CD4-positive, alpha-beta T cell treated with Interleukin-6 for 4 hours (primary cell): ENCODE measurements at regions not wholly inside any gene's neighbourhood (a gene's known extent, or its start where the extent isn't known, plus 50 kb on each side); places are given as distances from the start of the nearest gene placed in this dataset.
"Not testable (repeated sequence)": the region's sequence is repeated elsewhere in the genome, so short reads cannot be mapped to it uniquely, and the experiment has no call there.

Experiments used
- DNase-seq: peaks from one replicate; pipeline ENCODE4 v3.0.0-alpha.2; 2020; ENCODE audit warnings: mixed read lengths

DNA sequence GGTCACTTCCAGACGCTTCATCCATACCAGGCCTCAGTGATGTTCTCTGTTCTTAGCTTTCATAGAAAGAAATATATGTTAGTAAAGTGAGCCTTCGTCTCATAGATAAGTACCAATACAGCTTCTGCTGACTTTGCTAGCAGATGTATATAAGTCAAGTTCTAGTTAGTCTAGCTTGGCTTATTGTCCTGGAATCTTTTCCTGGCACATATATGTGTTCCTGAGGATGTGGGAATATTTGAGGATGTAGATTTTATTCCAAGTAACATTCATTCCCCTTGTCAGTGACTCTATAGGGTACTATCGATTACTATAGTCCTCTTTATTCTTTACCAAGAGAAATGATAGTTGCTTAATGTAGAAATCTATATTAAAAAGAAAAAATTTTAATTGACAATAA is 135.2 kb upstream of the FAM9C start:
- no peak for DNase-seq

DNA sequence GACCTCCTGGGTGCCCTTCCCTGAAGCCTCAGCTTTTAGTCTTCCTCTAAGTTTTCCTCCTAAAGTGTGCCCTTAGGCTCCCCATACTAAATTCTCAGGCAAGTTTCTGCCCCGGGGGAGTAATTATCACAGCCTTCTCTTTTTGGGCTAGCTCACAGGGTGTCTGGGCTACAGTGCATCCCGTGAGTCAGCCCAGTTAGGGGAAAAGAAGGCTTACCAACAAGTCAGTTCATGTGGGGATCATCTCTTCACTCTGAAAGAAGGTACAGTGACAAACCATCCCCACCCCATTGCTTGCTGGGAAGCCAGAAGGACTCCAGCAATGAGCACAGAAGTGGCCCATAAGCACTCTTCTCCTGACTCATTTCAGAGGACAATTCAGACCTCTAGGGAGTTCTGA is 134.7 kb upstream of the FAM9C start:
- DNase-seq: no peak

DNA sequence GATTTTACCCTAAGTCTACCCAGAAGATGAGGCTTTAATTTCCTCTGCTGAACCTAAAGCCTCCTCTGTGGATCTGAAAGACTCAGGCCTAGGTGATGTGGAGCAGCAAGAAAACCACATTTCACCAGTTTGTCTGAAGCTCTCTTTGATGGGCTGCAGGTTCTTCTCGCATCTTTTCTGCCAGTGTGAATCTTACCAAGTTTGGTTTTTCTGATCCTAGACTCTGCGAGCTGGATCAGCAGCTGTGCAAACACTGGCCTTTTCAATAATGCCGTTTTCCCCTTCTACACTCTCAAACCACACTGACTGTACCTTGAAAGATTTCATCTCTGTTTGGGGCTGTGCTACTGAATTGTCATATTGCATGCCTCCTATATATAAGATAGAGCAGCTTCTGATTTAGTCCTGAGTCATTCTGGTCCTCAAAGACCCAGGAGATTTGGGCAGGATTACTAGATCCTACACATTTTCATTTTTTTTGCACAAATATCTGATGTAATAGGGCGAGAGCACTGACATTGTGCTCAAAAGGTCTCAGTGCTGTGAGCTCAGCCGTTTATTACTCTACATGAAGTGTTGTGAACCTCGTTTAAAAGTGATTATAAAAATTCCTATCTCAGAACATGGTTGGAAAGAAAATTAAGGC is 133.6 kb upstream of the FAM9C start:
- peak; percentile 21 for DNase-seq

DNA sequence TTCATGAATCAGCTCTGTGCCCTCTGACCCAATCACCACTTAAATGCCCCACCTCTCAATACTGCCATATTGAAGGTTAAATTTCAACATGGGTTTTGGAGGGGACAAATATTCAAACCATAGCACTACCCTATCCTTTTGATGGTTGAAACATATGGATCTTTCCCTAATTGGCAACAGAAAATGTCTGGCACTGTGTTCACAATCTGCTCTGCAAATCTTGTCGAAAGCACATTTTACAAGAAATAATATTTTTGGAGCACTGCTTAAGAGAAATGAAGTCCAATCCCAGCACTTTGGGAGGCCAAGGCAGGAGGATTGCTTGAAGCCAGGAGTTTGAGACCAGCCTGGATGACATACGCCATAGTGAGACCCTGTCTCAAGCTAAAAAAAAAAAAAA is 130.6 kb upstream of the FAM9C start:
- DNase-seq: no peak

DNA sequence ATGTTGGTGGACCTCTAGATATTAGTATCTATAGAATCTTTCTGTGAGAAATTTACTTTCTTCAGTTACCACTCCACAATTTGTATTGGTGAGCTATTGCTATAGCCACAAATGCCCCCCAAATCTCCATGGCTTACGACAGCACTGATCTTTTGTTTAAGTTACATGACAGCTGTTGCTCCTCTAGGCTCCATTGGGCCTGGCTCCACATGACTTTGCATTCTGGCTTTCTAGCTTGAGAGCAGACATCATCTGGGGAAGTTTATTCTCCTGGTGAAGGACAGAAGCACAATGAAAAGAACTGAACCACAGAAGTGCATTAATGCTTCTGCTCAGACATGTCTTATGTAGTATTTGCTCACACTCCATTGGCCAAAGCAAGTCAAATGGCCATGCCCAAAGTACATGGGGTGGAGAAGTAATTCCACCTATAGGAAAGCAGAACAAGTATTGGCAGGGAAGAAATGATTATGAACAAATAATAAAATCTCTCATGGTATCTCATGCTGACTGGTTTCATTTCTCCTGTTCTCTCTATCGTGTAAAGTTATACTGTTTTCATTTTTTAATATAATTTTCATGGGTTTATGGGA is 126.6 kb upstream of the FAM9C start:
- DNase-seq: no peak

DNA sequence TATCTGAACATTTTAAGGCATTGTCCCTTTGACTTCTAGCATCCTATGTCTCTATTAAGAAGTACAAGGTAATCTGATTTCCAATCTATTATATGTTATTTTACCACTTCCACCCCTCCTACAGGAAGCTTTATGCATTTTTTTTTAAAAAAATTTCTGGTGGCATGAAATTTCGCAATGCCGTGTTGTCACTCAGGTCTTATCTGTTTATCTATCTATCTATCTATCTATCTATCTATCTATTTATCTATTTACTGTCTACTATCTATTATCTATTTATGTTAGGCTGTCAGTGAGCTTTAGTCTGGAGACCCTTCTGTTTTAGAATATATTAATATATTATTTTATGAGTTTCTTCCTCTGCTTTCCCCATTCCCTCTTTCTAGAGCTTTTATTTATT is 125.3 kb upstream of the FAM9C start:
- DNase-seq: no peak

DNA sequence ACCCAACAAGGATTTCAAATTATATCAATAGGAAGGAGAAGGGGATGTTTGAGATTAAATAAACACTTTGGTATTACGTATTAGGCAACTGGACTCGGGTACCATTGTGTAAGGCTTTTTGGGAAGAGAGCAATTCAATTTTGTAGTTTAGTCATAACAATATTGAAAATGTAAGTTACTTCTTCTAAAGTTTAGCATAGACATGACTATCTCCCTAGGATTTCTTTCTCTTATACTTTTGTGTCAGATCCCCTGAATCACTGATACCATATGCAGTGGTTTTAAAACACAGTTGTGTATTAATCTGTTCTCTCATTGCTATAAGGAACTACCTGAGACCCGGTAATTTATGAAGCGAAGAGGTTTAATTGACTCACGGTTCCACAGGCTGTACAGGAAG is 123.8 kb upstream of the FAM9C start:
- no peak for DNase-seq

DNA sequence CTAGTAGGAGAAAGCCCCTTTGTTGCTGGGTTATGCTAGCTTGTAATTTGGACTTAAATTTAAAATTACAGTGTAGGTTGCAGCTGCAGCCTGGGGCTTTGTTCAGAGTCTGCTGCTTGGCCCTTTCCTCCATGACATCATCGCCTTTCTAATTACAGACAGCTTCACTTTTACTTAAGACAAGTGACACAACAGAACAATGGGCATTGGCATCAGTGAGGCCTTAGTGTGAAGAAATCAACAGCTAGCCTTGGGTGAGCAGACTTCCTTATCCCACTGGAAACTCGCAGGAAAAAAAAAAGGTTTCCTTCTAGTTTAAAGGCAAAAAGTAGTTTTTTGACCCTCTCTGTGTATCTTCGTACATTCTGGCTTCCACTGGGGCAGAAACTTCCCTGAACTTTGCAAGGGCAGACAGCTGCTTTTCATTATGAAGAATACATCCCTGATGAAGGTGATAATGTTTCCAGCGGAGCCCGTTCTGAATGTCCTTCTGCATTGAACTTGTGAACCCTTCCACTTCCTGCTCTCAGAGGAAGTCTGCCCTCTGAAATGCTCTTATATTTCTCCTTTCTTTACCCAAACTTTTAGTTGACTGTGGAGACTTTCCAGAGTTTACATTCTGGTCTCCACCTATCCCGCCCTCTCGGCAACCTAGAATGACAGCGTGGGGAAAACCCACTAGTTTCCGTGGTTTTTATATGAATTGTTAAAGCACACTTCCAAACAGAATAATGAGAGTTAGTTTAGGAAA is 123.2 kb upstream of the FAM9C start:
- DNase-seq: peak; percentile 32

DNA sequence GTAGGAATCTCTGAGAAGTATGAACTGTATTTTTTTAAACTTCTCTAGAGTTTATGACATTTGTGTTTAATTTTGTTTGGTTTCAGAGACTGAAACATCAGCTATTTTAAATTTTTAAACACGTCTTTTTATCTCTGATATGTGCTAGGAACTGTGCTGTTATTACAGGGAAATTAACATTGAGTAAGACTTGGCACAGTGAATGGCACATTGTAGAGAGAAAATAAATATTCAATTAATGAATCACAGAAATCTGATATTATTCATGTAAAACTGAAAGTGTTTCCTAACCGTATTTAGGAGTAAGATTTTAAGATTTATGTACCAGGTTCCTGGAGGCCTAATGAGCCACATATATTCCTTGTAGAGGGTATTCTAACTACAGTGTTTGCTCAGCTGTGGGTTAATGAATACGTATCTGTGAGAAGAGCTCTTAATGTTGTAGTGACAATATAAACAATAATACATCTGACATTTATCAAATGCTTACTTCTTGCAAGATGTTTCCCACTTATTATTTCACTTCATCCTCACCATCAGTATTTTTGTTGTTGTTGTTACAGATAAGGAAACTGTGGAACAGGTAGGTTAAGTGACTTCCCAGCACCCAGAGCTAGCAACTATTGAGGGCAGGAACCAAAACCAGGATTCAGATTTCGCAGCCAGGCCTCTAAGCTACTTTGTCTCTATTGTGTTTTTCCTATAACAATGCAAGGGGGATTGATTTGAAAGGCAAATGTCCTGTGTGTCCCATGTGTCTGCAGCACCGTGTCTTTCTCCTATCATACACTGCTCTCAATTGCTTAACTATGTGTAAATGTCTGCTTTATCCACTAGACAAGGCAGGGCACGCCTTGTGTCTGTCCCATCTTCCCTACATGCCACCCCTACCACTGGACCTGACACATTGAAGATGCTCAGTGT is 121.1 kb upstream of the FAM9C start:
- no peak for DNase-seq

DNA sequence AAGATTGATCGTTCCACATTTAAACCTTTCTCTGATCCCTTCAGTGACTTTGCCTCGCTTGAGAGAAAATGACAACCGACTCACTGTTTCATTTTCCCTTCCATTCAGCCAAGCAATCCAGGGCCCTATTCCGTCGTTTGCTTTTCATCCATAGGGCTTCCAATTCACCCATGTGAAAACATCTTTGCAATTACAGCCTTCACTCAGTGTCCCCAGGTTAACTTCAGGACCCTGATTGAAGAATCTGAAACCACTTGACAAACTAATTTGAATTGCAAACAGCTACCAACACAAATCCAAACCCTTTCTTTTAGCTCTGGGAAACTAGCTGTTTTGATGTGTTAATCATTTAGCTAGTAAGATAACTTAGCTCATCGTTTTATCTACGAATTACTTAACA is 120.2 kb upstream of the FAM9C start:
- DNase-seq: no peak

DNA sequence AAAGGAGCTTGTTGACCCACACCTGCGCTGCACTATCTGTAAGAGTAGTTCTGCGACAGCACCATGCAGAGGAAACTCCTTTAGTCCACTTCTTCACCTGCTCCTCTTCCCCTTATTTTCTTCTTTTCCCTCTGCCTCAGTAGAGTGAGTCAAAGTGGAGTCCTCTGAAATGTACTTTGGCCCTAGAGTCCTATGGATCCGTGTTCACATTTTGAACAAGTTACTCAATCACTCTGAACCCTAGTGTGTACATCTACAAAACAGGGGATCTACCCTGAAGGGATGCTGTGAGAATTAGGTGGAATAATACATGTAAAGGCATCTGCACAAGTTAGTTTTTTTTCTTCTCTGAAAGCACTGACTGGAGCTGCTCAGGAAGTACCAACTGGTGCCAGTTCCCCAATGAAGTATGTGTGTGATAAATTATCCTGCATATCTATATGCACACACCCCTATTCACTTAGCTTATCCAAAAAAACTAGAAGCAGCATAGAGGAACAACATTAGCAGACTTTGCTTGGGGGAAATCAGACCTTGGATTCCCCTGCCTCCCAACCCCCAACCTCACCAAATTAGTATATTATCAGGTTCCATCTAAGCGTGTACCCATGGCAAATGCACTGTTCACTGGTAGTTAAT is 118.5 kb upstream of the FAM9C start:
- DNase-seq: no peak

DNA sequence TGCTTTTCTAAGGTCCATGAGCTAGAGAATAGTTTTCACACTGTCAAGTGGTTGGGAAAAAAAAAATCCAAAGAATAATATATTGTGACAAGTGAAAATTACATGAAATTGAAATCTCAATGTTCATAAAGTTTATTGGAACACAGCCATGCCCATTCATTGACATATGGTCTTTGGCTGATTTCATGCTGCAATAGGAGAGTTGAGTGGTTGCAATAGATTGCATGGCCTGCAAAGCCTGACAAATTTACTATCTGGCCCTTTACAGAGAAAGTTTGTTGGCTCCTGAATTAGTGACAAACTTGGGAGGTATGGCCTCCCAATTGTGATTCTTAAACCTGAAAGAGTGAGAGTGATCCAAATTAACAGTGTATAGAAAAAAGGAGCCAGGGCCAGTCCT is 115.5 kb upstream of the FAM9C start:
- no peak for DNase-seq

DNA sequence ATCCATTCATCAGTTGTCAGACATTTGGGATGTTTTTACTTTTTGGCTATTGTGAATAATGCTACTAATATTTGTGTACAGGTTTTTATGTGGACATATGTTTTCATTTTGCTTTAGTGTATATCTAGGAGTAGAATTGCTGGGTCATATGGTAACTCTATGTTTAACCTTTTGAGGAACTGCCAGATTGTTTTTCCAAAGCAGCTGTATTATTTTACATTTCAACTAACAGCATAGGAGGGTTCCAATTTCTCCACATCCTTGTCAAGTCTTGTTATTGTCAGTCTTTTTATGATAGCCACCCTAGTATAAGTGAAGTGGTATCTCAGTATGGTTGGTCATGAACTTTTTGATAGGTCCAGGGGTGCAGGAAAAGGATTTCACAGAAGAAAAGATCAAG is 114.5 kb upstream of the FAM9C start:
- no peak for DNase-seq

DNA sequence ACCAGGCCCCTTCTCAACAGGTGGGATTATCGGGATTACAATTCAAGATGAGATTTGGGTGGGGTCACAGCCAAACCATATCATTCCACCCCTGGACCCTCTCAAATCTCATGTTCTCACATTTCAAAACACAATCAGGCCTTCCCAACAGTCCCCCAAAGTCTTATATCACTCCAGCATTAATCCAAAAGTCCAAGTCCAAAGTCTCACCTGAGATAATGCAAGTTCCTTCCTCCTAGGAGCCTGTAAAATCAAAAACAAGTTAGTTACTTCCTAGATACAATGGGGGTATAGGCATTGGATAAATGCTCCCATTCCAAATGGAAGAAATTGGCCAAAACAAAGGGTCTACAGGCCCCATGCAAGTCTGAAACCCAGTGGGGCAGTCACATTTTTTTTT is 111.1 kb upstream of the FAM9C start:
- not testable (repeated sequence) for DNase-seq

DNA sequence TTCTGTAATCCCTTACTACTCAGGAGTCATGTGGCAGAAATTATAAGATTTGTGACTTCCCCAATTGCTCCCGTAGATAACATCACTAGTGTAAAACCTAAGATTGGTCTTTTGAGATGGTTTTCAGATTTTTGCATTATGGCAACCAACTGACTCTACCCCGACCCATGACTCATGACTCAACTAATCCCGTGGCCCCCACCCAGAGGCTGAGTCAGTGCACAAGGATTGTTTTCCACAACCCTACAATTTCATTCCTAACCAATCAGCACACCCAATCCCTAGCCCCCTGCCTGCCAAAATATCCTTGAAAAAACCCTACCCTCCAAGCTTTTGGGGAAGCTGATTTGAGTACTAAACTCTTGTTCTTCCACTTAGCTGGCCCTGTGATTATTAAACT is 109.4 kb upstream of the FAM9C start:
- no peak for DNase-seq

DNA sequence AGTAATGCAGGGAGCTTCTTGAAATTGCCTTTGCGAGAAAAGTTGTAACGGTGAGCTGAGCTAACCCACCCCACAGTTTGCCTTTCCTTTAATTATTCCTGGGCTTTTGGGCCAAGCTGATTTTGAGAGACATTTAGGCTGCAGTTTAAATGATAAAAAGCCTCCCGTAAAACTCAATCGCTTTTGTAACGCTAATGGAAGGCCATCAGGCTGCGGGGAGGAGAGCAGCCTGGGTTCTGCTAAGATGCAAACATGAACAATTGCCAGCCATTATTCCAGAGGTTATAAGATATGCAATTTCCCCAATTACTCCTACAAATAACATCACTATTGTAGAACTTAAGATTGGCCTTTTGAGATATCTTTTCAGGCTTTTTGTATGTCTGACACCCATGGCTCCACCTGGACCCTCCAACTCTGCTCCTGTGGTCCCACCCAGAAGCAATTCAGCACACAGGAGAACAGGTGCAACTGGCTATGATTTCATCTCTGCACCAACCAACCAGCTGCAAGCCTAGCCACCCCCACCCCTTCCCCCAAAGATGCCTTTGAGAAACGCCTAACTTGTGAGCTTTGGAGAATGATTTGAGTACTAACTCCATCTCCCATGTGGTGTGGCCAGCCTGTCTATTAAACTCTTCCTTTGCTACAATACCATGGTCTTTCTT is 108.2 kb upstream of the FAM9C start:
- no peak for DNase-seq

DNA sequence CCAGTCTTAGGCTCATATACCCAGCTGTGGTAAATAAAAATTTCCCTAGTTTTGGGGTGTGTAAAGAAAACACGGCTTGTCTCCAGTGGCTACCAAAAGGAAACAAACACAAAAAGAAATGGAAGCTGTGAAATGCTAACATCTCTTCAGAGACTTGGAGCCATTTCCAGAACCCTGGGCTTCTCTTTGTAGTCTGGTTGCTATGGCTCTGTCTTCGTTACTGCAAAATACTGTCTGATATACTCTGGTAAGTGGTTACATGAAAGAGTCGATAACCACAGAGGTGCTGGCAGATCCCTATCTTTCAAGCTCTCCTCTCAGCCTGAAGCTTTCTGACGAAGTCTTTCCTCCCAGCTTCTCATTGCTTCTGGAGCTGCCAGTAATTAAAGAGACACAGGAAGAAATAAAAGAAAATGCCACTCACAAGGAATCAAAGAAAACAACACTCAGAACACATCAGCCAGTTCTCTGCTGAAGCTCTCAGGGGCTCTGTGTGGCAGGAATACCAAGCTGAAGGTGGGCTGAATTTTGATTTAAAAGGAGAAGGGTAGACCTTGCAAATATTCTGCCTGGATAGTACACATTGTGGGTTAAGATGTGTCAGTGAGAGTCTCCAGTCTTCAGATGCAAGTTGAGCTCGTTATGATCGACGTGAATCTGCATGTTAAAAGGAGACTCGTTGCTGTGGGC is 107.6 kb upstream of the FAM9C start:
- DNase-seq: peak; percentile 57

DNA sequence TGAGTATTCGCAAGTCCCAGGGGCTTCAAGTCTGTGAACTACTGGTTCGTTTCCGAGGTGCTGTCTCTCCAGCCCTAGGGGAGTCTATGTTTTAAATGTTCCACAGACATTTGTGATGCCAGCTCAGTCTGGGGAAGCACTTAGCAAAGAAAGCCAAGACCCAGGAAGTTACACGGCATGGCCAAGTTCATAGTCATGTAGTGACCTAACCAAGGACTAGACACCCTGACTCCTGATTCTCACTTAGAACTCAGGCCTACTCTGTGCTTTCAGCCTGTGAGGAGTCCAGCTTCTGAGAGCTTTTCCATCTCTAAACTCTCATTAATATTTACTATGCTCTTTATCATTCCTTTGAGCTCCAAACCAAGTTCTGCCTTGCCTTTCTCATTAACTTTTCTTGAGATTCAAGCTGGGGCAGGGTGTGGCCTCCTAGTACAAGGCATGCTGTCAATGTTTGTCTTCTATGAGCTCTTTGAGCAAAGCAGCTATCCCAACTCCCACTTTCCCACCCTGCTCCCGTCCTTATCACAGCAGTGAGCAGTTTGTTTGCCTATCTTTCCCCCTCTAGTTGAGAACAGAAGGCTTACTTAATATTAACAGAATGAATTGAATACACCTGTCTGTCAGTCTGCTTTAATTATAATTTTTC is 105.4 kb upstream of the FAM9C start:
- no peak for DNase-seq

DNA sequence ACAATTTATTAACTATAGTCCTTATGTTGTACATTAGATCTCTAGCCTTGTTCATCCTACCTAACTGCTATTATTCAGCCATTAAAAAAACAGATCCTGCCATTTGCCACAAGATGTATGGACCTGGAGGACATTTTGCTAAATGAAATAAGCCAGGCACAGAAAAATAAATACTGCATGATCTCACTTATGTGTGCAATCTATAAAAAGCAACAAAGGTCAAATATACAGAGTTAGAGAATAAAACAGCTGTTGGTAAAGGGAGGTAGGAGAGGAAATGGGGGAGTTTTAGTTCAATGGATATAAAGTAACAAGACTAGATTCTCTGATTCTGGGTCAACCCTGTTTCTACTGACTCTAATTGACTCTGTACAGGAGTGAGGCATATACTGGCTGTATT is 103.3 kb upstream of the FAM9C start:
- DNase-seq: no peak

DNA sequence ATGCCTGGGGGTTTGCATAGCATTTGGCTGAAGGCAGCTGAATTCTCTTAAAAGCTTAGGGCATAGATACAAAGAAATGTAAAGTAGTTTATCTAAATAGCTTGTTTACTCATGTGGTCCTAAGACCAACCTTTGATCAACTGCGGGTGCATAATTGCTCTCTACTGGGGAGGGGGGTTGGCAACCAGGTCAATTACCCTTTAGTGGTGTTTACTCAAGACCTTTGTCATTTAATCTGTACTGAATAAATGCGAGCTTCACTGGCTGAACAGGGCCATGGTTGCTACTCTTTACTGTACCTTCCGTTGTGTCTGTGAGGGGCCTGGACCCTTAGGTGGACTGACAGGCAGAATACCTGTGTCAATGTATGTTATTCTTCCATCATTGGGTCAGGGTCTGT is 102.7 kb upstream of the FAM9C start:
- no peak for DNase-seq
